T-helper 2 cell (primary cell): ENCODE measurements at regions not wholly inside any gene's neighbourhood (a gene's known extent, or its start where the extent isn't known, plus 50 kb on each side); places are given as distances from the start of the nearest gene placed in this dataset.

Source experiments
- DNase-seq, 5 experiments: peaks; one replicate each; pipeline versions ENCODE4 v3.0.0 to v3.0.0-alpha.2; 2012 to 2022

GRCh38 chr12:68451261-68452077, 119.3 kb upstream of the MDM1 start:
- DNase-seq: peak in 3 of 5 experiments; percentile 11 to 93 (median 16)

GRCh38 chr12:68452078-68452715, 120.0 kb upstream of the MDM1 start:
- DNase-seq: no peak

GRCh38 chr12:68453278-68453677, 121.1 kb upstream of the MDM1 start:
- no peak for DNase-seq

DNA sequence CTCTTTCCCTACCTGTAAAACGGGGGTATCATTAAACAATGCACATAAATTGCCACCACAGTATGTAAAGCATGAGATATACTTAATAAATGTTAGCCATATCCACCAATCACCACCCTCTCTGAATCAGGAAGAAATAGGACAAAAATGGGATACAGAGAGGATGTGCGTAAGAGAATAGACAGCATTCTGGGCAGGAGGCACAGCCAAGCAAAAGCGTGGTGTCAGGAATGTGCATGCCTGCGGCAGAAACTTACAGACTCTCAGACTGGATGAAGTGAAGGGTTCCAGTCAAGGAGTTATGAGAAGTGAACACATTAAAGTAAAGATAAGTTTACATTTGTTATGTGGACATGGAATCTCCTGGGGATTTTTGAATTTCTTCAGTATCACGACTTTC, 121.7 kb upstream of the MDM1 start:
- no peak for DNase-seq

DNA sequence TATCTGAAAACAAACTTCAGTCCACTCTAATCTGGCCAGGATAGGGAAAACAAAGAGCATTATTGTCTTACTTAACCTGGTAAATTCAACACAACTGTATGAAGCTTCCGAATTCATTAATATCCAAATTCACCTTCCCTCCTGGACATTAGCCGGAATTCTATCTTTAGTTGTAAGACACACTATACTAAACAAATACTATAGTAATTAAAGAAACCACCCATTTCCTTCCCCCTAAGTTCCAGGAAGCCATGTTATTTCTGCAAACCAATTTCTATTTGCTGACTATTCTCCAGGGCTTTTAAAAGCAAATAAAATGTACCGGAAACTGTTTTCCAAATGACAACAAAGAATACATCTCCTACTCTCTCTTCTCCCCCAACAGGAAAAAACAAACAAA, 122.7 kb upstream of the MDM1 start:
- DNase-seq: no peak

GRCh38 chr12:68455691-68456345, 123.7 kb upstream of the MDM1 start:
- DNase-seq: peak in 1 of 5 experiments; percentile 48

GRCh38 chr12:68458866-68459265, 126.7 kb upstream of the MDM1 start:
- DNase-seq: no peak

DNA sequence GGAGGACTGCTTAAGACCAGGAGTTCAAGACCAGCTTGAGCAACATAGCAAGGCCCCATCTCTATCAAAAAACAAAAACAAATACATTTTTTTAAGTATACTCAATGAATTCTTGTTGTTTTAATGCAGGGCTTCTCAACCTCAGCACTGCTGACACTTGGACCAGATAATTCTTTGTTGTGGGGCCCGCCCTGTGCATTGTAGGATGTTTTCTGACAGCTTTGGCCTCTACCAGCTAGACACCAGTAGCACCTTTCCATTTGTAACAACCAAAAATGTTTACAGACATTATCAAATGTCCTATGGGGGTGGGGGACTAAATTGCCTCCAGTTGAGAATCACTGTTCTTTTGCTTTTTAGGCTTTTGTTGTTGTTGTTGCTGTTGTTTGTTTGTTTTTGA, 128.1 kb upstream of the MDM1 start:
- no peak for DNase-seq

GRCh38 chr12:68461645-68462044, 129.5 kb upstream of the MDM1 start:
- no peak for DNase-seq

- DNase-seq: peak in 1 of 5 experiments; percentile 51
These were observed 130.6 kb upstream of the MDM1 start for GRCh38 chr12:68462803-68463202.

DNA sequence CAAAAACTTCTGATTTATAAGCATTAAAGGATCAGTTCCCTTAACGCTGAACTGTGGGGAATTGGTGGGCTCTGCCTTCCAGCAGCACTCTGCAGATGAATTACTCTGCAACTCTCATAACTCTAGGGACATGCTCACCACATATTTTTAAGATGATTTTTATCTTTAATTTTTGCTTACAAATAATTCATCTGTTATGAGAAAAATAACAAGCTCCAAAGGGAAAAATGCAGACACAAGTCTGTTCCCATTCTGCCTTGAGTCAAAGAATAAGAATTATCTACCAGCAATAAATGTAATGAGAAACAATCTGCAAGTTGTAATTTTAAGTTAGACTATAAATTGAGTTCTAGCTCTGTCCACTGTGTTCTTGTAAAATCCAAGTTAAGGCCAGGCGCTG, 133.1 kb upstream of the MDM1 start:
- DNase-seq: no peak

DNA sequence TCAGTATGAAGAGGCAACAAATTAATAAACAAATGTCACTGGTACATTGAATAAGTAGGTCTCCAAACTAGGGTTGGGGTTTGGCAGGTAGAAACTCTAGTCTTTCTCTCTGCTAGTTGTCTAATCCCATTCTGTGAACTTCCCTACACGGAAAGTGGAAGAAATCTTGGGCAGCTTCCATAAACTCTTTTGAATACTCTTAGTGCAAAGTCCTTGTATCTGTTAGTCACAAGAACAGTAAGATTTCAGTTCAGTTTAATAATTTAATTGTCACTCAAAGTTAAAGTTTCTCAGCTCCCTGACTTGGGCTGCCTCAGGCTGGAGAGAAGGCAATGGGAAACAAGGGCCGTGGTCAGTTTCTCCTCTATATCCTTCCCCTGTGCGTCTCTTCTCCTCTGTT, 135.4 kb upstream of the MDM1 start:
- no peak for DNase-seq

DNA sequence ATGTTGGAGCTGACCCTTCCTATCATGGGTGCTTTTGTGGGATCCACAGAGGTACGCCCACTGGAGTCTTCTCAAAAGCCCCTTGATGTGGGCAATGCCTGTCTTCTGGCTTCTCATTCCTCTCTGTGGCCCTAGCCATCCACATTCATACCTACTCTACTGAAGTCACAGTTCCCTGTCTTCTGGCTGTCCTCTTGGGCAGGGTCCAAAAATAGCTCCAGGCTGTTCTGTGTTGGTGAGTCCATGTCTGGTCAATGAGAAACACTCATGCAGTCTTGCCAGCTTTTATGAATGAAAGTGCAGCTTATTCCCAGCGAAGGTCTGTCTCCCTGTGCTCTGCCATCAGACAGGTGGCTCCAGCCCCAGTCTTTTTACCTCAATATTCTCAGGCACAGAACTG, 135.9 kb upstream of the MDM1 start:
- DNase-seq: no peak

DNA sequence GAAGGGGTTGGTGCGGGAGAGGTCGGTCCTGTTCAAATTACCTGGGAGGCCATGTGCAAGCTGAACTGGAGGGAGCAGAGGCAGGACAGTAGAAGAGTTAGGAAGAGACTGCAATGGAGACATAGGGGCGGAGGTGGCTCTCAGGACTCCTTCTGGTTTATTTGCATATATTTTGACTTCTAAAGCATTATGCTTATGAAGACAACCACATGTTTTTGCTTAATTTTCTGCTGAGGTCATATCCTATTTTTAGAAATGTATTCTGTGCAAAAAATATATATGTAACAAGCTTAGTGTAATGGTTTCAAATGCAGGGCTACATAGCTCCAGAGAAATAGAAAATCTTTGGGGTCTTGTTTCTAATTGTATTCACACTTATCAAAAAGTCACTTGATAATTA, 137.0 kb upstream of the MDM1 start:
- no peak for DNase-seq

DNA sequence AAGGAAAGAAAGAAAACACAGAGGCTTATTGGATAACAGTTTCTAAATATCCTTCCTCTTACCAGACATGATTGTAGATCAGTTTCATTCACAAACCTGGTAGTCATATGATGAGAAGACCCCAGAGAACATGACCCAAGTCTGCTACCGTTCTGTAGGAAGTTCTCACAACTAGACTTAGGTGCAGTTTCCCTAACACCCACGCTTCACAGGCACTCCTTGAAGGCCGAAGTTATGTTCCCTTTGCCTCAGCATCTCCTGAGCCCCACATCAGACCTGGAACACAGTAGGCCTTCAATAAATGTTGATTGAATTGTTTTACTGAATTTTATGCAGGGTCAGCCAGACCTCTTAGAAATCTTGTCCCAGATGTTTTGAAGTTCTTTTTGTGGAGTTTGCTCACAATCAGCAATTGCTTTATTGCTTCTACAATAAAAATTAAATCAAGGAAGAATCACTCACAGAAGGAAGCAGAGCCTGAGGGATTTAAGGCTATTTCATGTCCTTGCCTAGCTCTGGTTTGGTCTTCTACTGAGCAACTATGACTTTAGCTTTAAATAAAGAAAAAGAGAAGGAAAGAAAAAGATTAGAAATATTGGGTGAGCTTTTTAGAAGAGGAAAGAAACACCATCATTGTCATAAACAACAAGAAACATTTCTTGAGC, 138.6 kb upstream of the MDM1 start:
- DNase-seq: no peak

- DNase-seq: no peak
These were observed 136.1 kb upstream of the RAP1B start for GRCh38 chr12:68474467-68475204.

- no peak for DNase-seq
These were observed 133.9 kb upstream of the RAP1B start for GRCh38 chr12:68476794-68477193.

DNA sequence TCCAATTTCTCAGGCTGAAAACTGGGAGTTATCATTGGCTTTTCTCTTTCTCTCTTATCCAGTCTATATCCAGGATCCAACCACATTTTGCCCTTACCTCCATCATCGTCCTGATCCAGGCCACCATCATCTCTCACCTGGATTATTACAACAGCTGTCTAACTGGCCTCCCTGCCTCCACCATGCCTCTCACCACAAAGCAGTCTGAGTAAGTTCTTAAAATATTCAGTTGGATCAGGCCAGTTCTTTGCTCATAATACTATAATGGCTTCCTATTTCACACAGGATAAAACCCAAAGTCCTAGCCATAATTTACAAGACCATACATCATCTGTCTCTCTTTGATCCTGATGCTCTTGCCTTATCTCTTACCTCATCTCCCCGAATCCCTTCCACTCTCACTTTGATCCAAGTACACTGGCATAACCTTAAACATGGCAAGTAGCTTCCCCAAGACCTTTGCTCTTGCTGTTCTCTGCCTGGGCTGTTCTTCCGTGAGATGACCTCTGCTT, 133.4 kb upstream of the RAP1B start:
- DNase-seq: no peak

- DNase-seq: no peak
These were observed 132.8 kb upstream of the RAP1B start for GRCh38 chr12:68477906-68478305.

DNA sequence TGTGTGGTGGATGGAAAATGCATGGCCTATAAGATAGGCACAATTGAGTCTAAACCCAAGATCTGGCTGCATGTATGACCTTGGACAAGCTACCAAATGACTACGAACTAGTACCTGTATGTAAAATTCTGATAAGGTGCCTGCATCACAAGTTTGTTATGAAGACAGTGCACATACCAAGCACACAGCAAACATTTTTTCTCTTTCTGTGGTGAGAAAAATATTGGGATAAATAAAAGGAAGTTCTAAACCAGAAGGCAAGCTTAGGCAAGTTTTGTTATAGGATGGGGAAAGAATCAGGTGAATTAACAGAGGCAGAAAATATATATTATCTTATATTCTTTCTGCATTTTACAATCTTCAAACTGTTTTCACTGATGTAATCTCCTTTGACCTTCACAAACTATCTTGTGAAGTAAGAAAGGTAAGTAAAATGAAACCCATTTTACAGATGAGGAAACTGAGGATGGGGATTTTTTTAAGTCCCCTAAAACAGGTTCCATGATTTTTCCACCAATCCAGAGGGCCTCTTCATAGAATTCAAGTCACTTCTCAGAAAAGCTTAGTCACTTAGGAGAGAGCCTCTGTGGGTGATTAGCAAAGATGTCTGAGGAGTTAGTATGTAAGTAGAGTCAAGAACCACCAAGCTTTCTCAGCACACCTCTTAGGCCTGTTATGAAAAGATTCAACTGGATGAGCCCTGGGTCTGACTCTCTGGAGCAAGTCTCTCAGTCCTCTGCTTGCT, 132.0 kb upstream of the RAP1B start:
- DNase-seq: no peak

DNA sequence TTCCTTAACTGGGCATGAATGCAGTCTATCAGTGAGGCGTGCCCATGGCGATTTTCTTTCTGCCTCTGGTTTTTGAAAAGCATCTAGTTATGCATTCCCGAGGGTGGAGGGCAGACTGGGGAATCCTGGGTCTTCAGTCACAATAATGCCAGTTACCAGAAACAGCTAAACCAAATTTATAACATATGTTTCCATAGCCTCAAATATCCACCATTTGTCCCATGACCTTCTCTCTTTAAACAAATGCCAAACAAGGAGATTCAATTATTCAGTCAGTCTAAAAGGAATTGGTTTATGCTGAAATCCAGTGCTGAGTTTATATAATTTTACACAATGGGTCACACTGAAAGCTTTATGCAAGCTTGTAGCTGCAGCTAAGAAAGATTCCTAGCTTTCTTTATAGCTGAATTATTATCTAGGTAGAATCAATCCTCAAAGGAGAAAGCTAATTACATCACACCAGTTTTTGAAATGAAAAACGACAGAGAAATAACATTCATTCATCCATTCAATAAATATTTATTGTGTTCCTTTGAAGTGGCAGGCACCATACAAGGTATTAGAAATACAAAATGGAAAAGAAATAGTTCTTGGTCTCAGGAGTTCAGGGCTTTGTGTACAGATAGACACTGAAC, 131.3 kb upstream of the RAP1B start:
- DNase-seq: no peak
